ENCODE measurements at regions not wholly inside any gene's neighbourhood (a gene's known extent, or its start where the extent isn't known, plus 50 kb on each side); places are given as distances from the start of the nearest gene placed in this dataset.

- H3K4me1 ChIP-seq, result peaks cover 0 to 2% (median 0%) of the 10 kb centered on the region in 3 donors
- FAIRE-seq (no peak), ATAC-seq (peak; percentile 51 to 80 (median 66)), DNase-seq (peak in 2 of 6 donors; percentile 15 to 37)
- no peaks in the 10 kb centered on the region for H3K27me3 ChIP-seq
- H3K4me3 ChIP-seq, result no peak overlapping the region
- TF ChIP-seq CTCF (IDR thresholded peaks at IDR 0.05), result no peak
- H3K36me3 ChIP-seq, result no peaks in the 10 kb centered on the region
- H3K9me3 ChIP-seq, result no peaks in the 10 kb centered on the region
- peak overlapping the region in 3 of 4 donors; percentile 38 to 60 (median 53) for H3K27ac ChIP-seq
- WGBS, 2 donors, result 49 to 54% methylated on average over 10 of the region's 10 CpGs
- intact Hi-C loops (cut with DNase I), result no loop called here
These were observed 168.4 kb upstream of the PKDCC start for GRCh38 chr2:41879235-41879916.

DNA sequence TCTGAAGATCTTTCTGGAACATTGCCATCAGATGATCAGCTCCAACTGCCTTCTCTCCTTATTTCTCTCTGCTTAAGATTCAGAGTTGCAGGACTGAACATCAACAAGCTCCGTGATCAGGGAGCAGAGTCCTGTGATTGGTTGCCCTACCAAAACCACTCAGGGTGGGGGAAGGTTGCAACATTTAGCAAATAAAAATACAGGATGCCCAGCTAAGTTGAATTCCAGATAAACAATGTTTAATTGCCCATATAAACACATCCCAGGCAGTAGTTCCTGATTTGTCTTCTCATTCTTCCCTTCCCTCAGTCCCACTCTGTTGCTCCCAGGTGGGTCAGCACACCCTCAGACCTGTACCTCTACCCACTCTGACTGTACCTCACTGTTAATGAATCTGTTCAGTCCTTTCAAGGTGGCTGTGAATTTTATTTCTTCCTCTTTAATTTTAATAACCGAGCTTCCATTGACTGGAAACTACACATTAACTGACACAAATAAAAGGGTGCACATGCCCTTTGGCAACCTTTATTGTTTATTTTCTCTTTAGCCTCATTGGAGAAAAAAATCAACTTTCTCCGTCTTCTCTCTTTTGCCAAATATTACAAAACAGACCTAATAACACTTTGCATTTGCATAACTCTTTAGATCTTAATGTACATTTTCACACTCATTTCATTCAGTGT, 167.1 kb upstream of the PKDCC start:
- no peak for TF ChIP-seq CTCF (IDR thresholded peaks at IDR 0.05)
- Histone ChIP-seq H3K27me3 (no peaks in the 10 kb centered on the region), H3K4me1 (peaks cover 0 to 2% (median 0%) of the 10 kb centered on the region in 3 donors), H3K9me3 (no peaks in the 10 kb centered on the region), H3K4me3 (no peak overlapping the region), H3K36me3 (no peaks in the 10 kb centered on the region), H3K27ac (peak overlapping the region in 1 of 4 donors; percentile 60)
- ATAC-seq (no peak), FAIRE-seq (no peak), DNase-seq (no peak)
- 59 to 73% methylated on average over 3 of the region's 3 CpGs for WGBS, 2 donors
- intact Hi-C loops (cut with DNase I), result no loop called here

DNA sequence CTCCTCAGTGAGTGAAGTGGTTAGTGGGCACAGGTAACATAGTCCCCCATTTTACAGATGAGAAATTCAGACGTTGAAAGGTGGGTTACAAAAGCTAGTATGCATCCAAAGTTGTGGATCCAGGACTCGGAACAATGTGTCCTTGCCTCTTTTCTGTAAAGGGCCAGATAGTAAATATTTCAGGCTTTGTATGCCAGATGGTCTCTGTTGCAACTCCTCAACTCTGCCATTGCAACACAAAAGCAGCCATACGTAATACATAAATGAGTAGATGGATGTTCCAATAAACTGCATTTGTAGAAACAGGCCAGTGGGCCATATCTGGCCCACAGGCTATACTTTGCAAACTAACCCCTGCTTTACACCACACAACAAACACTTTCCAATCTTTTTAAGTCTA, 166.6 kb upstream of the PKDCC start:
- intact Hi-C loops (cut with DNase I), result no loop called here
- Histone ChIP-seq H3K27me3 (no peaks in the 10 kb centered on the region), H3K4me1 (peaks cover 0 to 2% (median 0%) of the 10 kb centered on the region in 3 donors), H3K36me3 (no peaks in the 10 kb centered on the region), H3K4me3 (no peak overlapping the region), H3K9me3 (no peaks in the 10 kb centered on the region), H3K27ac (no peak overlapping the region)
- FAIRE-seq, result no peak
- WGBS, 2 donors, result 65 to 81% methylated on average over 3 of the region's 3 CpGs
- ATAC-seq, result no peak
- TF ChIP-seq CTCF (IDR thresholded peaks at IDR 0.05), result no peak
- DNase-seq, result no peak

DNA sequence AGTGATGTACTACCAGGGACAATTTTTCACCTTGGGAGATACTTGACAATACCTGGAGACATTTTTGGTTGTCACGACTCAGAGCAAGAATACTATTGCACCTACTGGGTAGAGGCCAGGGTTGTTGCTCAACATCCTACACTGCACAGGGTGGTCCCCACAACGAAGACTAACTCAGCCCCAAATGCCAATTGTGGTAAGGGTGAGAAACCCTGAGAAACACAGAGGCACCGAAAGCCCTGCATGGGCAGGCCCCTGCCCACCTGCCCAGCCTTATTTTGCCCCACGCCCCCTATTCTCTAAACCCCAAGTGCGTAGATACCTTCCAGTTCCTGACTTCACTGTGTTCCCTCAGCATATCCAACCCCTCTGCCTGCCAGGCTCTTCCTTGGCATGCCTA, 163.1 kb upstream of the PKDCC start:
- no peak overlapping the region for H3K4me3 ChIP-seq
- ATAC-seq (no peak), FAIRE-seq (no peak), DNase-seq (no peak)
- H3K9me3 ChIP-seq, result no peaks in the 10 kb centered on the region
- no peaks in the 10 kb centered on the region for H3K36me3 ChIP-seq
- intact Hi-C loops (cut with DNase I), result no loop called here
- WGBS, 2 donors, result 86 to 97% methylated on average over 5 of the region's 5 CpGs
- H3K27ac ChIP-seq, result no peak overlapping the region
- no peaks in the 10 kb centered on the region for H3K4me1 ChIP-seq
- TF ChIP-seq CTCF (IDR thresholded peaks at IDR 0.05), result no peak
- H3K27me3 ChIP-seq, result no peaks in the 10 kb centered on the region

DNA sequence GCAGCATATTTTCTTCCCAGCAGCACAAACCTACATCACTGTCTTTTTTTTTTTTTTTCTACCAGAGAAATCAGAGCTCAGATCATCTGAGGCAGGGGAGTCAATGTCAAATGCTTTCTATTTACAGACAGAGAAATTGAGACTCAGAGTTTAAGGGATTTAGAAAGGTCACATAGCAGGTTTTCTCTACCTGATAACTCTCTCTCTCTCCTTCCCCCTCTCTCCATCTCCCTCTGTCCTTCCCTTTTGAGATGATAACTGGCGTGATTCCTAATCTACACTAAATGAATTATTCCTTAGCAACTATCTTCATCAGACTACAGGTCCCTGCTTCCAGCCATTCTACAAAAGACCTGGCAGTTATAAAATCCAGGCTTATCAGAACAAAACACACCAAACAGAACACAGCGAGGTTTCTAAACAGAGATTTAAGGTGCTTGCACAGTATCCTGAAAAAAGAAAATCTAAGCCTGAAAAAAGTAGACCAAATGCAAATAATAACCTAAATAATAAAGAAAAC, 161.6 kb upstream of the PKDCC start:
- H3K9me3 ChIP-seq, result no peaks in the 10 kb centered on the region
- ATAC-seq (no peak), DNase-seq (no peak), FAIRE-seq (no peak)
- no peak overlapping the region for H3K4me3 ChIP-seq
- no peaks in the 10 kb centered on the region for H3K36me3 ChIP-seq
- 39 to 55% methylated on average over 2 of the region's 2 CpGs for WGBS, 2 donors
- no peaks in the 10 kb centered on the region for H3K27me3 ChIP-seq
- H3K4me1 ChIP-seq, result no peaks in the 10 kb centered on the region
- intact Hi-C loops (cut with DNase I), result no loop called here
- H3K27ac ChIP-seq, result no peak overlapping the region
- TF ChIP-seq CTCF (IDR thresholded peaks at IDR 0.05), result no peak

Data from pancreas (tissue), 10 donors.